GM18873 (cell line): ENCODE measurements at regions not wholly inside any gene's neighbourhood (a gene's known extent, or its start where the extent isn't known, plus 50 kb on each side); places are given as distances from the start of the nearest gene placed in this dataset.

Experiments used
- ATAC-seq: cut with Tn5 transposase; IDR thresholded peaks from one replicate; pipeline ENCODE4 v1.9.1; 2021; ENCODE audit warnings: mild to moderate bottlenecking, moderate library complexity, moderate number of reproducible peaks; ENCODE audit not compliant: unreplicated experiment, low FRiP score

DNA sequence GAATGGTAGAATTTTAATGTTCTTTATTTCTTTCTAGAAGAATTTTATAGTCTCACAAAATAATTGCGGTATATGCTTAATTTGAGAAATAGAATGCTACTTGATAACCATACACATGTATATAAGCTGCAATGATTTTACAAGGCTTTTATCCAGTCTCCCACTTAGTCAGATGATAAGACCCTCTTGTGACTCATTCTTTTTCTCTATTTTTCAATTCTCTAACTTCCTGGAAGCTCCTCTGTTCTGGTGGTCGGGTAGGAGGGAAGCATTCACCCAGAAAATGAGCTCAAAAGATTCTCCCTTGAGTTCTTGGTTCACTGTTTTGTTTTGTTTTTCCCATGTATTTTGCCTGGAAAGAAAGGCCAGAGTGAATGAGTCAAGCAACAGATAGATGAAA lies 546.6 kb downstream of the INHBA start:
- ATAC-seq, result no peak

DNA sequence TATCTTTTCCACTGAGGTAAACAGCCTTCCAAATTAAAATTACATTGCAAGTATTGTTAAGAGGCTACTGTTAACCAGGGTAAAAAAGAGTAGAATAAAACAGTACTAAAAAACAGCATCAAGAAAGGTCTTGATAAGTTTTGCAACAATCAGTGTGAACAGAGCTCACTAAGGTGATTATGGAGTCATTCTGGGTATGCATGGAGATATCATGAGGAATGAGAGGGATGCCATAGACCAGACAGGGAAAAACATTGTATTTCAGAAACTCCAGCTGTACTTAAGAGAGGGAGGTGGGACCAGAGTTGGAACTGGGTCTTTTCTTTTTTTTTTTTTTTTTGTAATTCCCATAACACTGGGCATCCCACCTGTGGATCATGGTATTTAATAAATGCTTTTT lies 549.6 kb downstream of the INHBA start:
- ATAC-seq, result no peak

DNA sequence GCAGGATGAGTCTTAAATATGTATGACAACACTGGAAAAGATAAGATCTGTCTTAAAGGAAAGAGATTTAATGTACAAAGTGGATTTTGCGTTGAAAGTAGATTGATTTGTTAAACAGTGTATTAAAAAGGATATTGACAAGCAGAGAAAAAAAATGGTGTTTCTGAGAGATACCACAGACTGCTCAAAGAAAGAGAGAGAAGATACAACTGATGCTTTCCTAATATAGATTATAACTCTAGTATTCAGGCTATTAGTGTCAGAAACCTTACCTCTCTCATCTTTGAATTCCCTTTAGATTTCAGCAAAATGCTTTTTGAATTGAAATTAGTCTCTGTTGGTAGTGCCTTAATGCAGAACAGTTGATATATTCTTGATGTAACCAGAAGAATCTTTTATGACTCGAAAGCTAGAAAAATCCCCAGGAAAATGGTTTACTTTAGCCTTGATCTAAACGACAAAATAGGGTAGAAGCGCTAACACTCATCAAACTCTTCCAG lies 550.7 kb downstream of the INHBA start:
- ATAC-seq, result no peak

DNA sequence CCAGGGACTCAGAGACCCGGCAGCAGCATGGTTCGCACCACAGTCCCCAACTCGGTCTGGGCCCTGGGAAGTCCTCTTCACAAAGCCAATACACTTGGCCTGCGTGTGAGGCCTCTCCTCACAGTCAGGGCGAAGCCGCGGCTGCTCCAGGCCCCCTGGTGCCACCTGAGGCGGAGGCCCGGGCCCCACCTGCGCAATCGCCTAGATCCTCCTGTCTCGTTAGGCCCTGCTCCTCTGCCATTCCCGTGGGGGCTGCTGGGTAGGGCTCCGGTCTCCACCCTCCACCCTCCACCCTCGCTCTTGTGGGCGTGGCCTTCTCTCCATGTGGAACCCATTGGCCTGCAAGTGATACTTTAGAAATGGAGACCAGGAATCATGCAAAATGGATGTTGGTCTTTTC lies 553.3 kb downstream of the INHBA start:
- no peak for ATAC-seq

DNA sequence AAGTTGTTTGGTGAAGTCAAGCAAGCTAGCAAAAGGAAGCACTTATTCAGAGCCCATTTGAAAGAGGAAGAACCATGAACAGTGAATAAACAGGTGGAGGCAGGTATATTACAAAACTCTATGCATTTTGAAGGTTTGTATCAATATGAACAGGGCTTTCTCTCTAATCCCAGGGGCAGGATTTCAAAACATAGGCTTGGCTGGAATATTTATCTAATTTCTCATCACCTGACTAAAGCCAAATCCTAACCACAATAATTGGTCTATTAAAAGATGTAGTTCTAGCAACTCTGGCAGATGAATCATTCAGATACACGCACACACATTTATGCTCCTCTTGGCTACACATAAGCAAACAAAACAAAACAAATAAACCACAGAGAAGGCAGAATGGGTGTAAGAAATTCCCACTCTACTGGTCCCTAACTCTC lies 554.4 kb downstream of the INHBA start:
- no peak for ATAC-seq

DNA sequence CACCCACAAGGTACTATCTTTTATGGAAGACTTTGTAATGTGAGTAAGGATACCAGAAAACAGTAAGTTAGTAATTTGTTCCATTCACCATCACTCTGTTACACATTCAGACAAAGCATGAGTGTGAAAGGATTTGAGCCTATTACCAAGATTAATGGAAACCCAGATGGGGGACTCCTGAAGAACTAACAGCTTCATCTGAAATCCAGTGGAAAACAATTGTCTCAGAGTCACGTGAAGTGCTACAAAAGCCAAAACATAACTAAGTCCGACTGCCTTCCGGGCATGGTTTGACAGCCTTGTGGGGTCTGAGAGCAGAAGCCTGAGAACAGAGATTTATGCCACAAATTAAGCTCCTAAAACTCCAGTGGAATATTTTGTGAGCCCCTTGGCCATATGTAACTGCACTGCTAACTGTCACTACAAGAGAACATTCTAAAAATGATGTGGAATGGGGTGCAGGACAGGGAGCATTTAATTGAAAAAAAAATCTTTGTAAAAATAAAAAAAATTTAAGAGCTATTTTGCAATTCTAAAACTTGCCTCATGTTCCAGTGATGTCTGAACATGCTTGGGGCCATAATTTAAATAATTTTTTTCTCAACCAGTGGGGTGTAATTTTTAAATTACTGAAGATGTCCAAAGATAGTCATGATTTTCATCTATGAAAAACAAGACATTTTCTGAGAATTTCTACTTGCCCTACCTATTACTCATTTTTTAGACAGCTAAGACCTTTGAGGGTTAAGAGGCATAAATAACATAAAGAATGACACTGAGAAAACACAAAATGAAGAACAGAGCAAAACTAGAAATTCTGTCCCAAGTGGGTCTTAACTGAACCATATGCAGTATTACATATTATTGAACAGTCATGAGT lies 555.0 kb downstream of the INHBA start:
- ATAC-seq, result no peak

DNA sequence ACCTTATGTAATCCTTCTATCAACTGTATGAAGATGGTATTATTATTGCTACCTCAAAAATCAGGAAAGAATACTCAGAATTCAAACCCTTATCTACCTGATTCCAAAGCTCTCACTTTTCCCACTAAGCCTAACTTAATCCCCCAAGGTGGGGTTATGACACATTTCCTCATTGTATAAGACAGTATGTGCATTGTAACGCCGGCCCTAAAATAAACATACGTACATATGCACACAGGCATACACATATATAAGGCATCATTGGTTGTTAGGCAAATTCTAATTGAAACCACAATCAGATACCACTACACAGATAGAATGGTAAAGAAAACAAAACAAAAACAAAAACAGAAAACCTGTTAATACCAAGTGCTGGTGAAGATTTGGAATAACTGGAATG lies 556.5 kb downstream of the INHBA start:
- ATAC-seq, result no peak

DNA sequence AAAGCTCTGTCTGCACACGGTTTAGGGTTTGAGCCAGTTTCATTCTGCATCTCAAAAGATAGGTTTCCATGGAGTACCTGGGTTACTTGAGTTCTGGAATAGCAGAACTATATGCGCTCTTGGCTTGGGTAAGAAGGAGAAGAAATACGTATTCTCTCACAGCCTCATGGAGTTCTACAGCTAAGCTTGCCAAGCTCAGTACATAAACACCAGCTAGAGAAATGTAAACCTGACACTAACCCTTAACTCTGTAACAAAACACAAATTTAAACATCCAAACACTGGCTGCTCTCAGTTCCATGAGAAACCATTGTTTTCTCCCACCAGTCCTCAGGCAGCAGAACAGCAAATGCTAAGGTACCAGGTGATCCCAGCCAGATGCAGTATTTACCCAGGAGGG lies 557.2 kb downstream of the INHBA start:
- ATAC-seq, result no peak

DNA sequence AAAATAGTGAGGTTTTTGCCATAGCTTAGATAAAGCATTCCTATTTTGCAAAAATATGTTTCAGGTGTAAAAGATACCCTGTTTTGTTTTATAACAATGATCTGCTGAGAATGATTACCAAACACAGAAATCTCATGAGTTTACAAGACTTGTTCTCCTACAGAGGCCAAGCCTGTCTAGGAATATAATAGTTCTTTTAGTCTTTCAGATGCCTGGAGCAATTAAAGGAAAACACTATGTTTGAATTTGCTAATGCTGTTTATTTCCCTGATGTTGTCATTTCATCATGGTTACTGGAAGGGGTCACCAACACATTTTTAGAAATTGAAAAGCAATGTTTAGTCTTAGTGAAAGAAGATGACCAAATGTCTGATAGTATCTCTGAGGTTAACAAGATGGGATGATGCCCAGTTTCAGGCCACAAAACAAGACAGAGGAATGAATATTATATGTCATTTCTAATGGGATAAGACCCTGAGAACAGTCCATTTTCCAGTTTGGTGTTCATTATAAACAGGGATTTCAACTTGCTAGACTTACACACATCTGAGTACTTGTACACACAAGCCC lies 559.9 kb downstream of the INHBA start:
- ATAC-seq, result no peak

DNA sequence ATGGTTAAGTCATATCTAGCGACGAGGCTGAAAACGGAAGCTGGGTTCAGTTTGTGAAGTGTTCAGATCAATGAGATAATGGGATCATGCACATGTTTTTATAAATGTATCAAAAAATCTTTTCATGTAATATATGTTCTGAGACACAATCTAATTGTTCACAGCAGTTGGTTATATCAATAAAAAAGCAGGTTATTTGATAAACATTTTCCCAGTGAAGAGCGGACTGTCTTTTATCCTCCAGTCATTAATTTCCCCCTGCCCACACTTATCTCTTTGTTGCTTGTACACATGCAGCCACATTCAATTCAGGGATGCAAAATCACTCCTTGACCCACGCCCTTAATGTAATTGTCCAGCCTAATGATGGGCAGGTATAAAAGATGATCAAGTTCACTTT lies 563.1 kb downstream of the INHBA start:
- no peak for ATAC-seq

DNA sequence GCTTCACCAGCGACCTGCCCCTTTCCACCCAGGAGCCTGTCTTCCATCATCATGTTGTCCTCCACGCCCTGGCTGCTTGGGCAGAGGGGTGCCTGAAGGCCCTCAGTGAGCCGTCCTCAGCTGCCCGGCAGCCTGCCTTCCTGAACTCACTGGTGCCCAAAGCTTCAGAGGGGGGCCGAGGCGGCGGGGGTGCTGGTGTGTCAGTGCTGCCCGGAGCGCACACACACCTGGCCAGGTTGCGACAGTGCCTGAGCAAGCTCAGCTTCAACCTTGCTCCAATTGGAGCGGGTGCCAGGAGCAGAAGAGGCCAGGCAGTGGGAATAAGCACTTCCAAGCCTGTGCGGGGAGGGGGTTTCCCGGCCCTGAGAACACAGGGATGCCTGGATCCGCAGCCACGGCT lies 566.3 kb downstream of the INHBA start:
- ATAC-seq, result no peak

DNA sequence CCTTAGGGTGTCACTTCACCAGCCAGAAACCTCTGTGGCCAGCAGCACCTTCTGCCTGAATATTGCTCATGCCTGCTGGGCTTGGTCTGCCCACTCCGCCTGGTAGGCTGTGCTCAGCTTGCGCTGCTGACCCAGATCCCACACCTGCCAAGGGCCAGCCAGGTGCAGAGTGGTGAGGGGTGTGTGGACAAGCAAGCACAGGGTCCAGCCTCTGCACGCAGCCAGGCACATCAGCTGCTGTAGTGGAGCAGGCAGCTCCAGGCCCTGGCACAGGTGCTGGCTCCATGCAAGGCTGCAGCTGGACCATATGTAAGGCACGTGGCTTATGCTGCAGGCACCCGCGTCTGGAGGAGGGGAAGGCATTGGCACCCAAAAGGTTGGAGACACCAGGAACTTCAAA lies 567.4 kb downstream of the INHBA start:
- ATAC-seq, result no peak

DNA sequence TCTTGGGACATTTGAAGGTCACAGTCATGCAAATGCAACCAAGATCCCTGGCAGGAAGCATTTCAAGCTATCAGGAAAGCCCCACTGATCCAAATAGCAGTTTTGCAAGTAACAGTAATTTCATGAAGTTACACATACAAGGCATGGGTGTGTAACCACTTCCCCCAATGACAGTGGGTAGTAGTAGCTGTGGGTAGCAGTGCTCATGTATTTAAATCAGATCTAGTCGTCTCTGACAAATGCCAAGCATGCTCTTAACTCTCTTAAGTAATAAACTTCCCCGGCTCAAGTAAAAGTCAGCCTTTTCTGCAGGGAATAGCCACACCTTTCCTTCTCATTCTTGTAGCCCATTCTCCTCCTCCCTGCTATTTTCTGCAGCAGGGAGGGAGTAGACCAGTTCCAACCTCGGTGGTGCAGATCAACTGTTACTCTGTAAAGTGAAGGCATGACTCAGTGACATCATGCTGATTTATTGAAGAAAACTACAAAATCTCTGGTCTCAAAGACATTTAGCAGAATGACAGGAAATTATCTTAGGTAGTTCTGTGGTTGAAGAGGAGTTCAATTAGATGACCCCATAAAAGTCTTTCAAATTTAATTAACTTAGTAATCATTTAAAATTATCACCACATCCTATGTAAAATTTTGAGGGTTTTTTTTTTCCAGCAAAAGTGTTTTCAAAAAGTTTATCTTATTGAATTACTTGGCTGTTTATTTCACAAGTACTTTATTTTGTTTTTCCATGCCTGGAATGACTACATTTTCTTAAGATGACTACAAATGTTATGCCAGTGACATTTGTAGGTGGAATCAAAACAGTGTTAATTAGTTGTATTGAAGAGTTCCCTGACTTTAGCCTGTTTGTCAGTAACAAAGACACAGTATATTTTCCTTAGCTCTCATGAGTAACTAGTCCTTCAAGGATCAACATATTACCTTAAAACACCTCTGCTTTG lies 568.3 kb downstream of the INHBA start:
- peak; percentile 97 for ATAC-seq

DNA sequence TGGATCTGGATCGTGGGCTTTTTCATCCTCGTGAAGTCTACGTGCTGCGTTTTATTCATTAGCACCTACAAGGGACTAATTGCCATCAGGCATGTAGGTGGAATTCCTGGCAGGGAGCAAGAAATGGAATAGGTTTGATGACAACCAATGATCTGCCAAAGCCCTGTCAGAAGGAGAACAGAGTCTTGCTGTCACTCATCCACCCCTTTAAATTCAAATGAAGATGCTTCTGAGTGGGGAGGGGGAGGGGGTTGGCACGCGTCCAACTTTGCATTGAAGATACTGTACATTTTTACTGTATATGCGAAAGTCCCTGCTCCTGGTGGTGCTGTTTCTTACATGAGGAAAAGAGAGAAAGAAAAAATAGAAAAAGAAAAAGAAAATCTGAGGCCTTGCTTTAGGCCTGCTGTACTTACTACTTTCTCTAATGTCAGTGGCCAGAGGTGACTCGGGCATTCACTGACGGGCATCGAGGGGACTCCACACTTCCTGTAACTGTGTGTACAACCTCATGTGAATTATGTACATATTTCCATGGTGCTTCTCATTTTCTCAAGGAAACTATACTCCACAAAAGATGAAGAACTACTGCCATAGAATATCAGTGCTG lies 569.1 kb downstream of the INHBA start:
- ATAC-seq, result no peak

DNA sequence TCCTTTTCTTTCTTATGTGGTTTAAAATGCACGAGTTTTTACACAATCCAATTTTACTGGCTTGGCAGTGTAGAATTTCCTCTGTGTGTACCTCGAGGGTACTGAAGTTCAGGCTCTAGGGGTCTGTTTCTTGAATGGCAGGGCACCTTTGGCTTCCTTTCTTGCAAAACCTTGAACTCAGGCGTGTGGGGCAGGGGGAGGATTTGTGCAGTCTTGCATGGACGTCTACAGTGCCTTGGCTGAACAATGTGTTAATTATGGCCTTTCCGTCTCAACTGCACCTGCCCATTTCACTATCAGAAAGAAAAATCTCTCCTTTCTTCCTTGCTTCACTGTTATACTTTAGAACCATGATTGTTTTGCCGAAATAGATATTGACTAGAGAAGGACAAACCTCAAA lies 570.9 kb downstream of the INHBA start:
- ATAC-seq, result no peak

DNA sequence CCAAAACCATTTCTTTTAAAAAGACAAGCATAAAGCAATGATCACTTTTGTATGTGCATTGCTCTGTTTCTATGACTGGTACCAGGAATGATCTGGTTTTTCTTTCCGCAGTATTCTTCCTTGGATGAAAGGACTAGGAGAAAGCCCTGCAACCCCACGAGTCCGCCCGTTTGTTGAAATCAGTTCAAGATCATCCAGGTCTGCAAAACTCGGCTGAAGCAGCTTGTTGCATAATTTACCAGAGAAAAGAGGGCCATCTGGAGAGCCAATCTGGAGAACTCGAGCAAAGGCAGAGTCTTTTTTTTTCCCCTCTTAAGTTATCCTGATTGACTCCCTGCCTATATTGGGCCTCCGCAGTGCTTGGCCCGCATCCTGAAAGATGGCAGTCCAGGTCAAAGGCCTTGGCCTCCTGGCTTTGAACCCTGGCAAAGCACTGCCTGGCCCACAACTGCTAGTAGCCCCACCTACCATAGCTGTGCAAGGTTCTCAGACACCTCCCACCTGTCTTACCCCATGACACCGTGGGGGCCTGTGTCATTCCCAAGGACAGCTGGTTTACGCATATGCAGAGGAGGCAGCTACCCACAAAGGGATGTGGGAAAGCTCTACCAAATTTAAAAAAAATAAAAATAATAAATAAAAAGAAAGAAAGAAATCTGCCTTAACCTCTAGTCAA lies 572.2 kb downstream of the INHBA start:
- ATAC-seq, result no peak

DNA sequence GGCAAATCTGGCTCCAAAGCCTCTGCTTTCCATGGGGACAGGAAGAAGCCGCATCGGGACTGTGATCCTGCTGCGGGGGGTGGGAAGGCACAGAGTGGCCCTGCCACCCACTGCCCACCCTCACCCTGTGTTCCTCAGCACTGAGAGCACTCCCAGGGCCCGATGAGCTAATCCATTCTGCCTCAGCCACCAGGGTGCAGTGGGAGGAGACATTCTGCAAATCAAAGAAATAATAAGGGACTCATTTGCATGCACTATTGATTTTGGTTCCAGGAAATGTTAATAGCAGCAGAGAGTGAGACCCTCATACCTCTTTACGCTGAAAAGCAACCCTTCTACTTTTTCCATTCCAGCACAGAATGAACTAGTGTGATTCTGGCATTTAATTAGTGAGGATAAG lies 572.8 kb downstream of the INHBA start:
- ATAC-seq, result no peak

DNA sequence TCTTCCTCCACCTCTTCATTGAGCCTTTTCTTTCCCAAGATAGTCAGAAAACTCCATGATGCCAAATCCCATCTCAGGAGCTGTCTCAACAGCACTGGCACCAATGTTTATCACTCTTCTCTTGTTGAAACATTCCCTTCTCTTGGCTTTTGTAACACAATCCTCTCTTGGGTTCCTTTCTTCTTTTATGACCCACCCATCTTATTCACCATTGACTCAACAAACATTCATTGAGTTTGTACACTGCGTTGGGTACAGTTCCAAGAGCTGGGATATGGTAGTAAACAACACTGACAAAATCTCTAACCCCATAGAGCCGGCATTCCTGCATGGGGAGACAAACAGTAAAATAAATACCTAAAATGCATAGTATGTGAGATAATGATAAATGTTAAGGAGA lies 577.5 kb downstream of the INHBA start:
- ATAC-seq, result no peak

DNA sequence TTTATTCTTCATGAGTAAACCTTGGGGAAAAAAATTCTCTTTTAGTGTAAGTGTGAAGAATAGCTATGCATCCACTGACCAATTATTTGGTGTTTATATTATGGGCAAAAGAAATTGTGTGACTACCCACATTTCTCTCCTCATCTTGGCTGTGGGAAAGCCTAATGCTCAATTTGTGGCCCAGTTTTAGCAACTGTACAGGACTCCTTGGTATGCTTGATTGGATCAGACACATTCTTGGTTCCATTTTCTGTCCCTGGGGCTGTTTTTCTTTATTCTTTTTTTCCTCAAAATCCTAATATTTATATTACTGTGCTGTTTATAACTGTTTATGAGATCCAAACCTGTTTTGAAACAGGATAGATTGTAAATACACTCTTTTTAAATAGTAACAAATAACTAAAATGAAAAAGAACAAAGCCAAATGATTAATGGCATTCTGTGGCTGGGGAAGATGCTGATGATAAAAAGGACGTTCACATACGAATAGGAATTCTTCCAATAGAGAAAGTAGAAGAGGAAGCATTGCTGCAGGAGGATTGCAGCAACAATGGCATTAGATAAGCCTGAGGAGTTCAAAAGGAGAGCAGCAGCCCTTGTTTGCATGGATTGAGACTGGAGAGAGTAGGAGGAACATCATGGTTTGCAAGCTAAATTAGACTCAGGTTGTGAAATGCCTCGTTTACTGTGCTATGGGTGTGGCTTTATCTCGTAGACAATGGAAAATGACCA lies 580.5 kb downstream of the INHBA start:
- no peak for ATAC-seq
